ENCODE measurements at regions not wholly inside any gene's neighbourhood (a gene's known extent, or its start where the extent isn't known, plus 50 kb on each side); places are given as distances from the start of the nearest gene placed in this dataset.

- no peaks in the 10 kb centered on the region for H3K79me2 ChIP-seq (ENCODE audit: control insufficient read depth, insufficient read depth, low read length)
- no peak overlapping the region for H2AFZ ChIP-seq (ENCODE audit: control insufficient read depth, low read depth, low read length)
- SMC1A ChIA-PET (ENCODE audit: uncharacterized antibody, unreplicated experiment): no interaction called here
- no TSS peak for BruUV-seq (replicated peaks)
- RAD21 ChIA-PET (ENCODE audit: unreplicated experiment): no interaction called here
- H3K9me3 ChIP-seq (replicated peaks; ENCODE audit: control insufficient read depth, insufficient read depth, low read length): no peaks in the 10 kb centered on the region
- H3K4me1 ChIP-seq (ENCODE audit: control insufficient read depth, insufficient read depth, low read length): no peaks in the 10 kb centered on the region
- H3K27ac ChIP-seq (ENCODE audit: control insufficient read depth, insufficient read depth): no peak overlapping the region
- no peaks in the 10 kb centered on the region for H3K27me3 ChIP-seq (replicated peaks in 1 of 2; ENCODE audit: control insufficient read depth in 2 of 2, insufficient read depth in 2 of 2, low read length in 1 of 2)
- POLR2A ChIA-PET: no interaction called here
- H3K4me3 ChIP-seq: no peak overlapping the region
- H3K9ac ChIP-seq (ENCODE audit: control insufficient read depth, insufficient read depth, low read length): no peak overlapping the region
- H3K4me2 ChIP-seq (ENCODE audit: control insufficient read depth, insufficient read depth): no peak overlapping the region
- TF ChIP-seq ZZZ3 (IDR thresholded peaks at IDR 0.05; ENCODE audit: control insufficient read depth, insufficient read length, low read depth) (no peak), NFXL1 (IDR thresholded peaks at IDR 0.05; ENCODE audit: borderline replicate concordance) (no peak), ZNF622 (IDR thresholded peaks at IDR 0.05) (no peak), POLR2AphosphoS5 (IDR thresholded peaks at IDR 0.05; ENCODE audit: low read length) (no peak), NR2C1 (IDR thresholded peaks at IDR 0.05) (no peak), ESRRA (IDR thresholded peaks at IDR 0.05; ENCODE audit: low read length) (no peak), SREBF2 (IDR thresholded peaks at IDR 0.05; ENCODE audit: low read length) (no peak), CHD2 (IDR thresholded peaks at IDR 0.05; ENCODE audit: borderline replicate concordance, low read depth, low read length) (no peak), USF2 (IDR thresholded peaks at IDR 0.05; ENCODE audit: borderline replicate concordance, low read depth, low read length) (no peak), IRF3 (IDR thresholded peaks at IDR 0.05) (no peak), CHD4 (IDR thresholded peaks at IDR 0.05) (no peak), POLR2A (IDR thresholded peaks at IDR 0.05; ENCODE audit: low read depth, low read length) (no peak), STAT1 (conservative IDR thresholded peaks at IDR 0.05) (no peak), JUNB (IDR thresholded peaks at IDR 0.05) (no peak)
- CTCF ChIA-PET: no interaction called here
- DNase-seq (ENCODE audit: low read depth, low spot score) (no peak), ATAC-seq (no peak), FAIRE-seq (no peak)
- intact Hi-C loops (cut with micrococcal nuclease; ENCODE audit: unreplicated experiment) (no loop called here), in situ Hi-C loops (cut with MboI) (no loop called here)
- no peaks in the 10 kb centered on the region for H4K20me1 ChIP-seq (ENCODE audit: control insufficient read depth, insufficient read depth)
- H3K36me3 ChIP-seq (ENCODE audit: control insufficient read depth in 2 of 2, insufficient read depth in 2 of 2, low read length in 1 of 2): no peaks in the 10 kb centered on the region
- WGBS (ENCODE audit: insufficient coverage, insufficient replicate concordance, low lambda C conversion rate, missing lambda C conversion rate): 46% methylated on average over 4 of the region's 4 CpGs
These were observed 620.1 kb upstream of the KIRREL3 start for GRCh38 chr11:127620671-127621070.

All from GM12878 (cell line).